ENCODE measurements at regions not wholly inside any gene's neighbourhood (a gene's known extent, or its start where the extent isn't known, plus 50 kb on each side); places are given as distances from the start of the nearest gene placed in this dataset.

DNA sequence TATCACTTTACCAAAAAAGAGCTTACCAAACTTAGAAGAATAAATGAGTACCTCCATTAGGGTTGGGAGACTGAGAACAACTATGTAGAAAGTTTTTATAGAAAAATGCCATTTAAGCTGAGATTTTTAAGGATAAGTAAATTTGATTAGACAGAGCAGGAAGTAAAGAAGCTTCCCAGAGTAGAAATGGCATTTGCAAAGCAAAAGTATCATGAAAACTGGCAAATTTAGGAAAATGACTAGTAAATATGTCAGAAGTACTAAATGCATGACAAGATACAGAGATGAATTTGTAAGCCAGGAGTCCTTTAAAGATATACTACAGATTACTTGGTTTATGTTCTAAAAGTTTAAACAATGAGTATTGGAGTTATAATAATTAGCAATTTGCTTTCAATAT is 2581.8 kb downstream of the PCDH9 start:
- intact Hi-C loops (cut with micrococcal nuclease; ENCODE audit: unreplicated experiment), result no loop called here
- ChIA-PET RAD21 (ENCODE audit: unreplicated experiment) (no interaction called here), SMC1A (ENCODE audit: uncharacterized antibody, unreplicated experiment) (interaction anchor here (0.8 kb wide), 1 partner anchor 34 kb away, joined by 3 read pairs; no protein-coding TSS in a partner anchor), POLR2A (no interaction called here), CTCF (no interaction called here)
- no peaks in the 10 kb centered on the region for H4K20me1 ChIP-seq (ENCODE audit: control insufficient read depth, insufficient read depth)
- in situ Hi-C loops (cut with MboI), result no loop called here
- DNase-seq (ENCODE audit: low read depth, low spot score) (no peak), FAIRE-seq (no peak), ATAC-seq (no peak)
- no peaks in the 10 kb centered on the region for H3K79me2 ChIP-seq (ENCODE audit: control insufficient read depth, insufficient read depth, low read length)
- H3K27ac ChIP-seq (ENCODE audit: control insufficient read depth, insufficient read depth), result no peak overlapping the region
- no peaks in the 10 kb centered on the region for H3K27me3 ChIP-seq (replicated peaks in 1 of 2; ENCODE audit: control insufficient read depth in 2 of 2, insufficient read depth in 2 of 2, low read length in 1 of 2)
- no peaks in the 10 kb centered on the region for H3K9me3 ChIP-seq (replicated peaks; ENCODE audit: control insufficient read depth, insufficient read depth, low read length)
- no peak overlapping the region for H3K4me3 ChIP-seq
- no peak overlapping the region for H3K4me2 ChIP-seq (ENCODE audit: control insufficient read depth, insufficient read depth)
- H3K36me3 ChIP-seq (ENCODE audit: control insufficient read depth in 2 of 2, insufficient read depth in 2 of 2, low read length in 1 of 2), result no peaks in the 10 kb centered on the region
- no peak overlapping the region for H2AFZ ChIP-seq (ENCODE audit: control insufficient read depth, low read depth, low read length)
- TF ChIP-seq STAT3 (IDR thresholded peaks at IDR 0.05; ENCODE audit: low read depth, low read length) (no peak), SUPT20H (IDR thresholded peaks at IDR 0.05; ENCODE audit: borderline replicate concordance, control insufficient read depth, low read depth, low read length) (no peak), TAF1 (IDR thresholded peaks at IDR 0.05; ENCODE audit: borderline replicate concordance, low read depth, low read length) (no peak), SREBF2 (IDR thresholded peaks at IDR 0.05; ENCODE audit: low read length) (no peak), RBBP5 (conservative IDR thresholded peaks at IDR 0.05) (no peak)
- no peak overlapping the region for H3K9ac ChIP-seq (ENCODE audit: control insufficient read depth, insufficient read depth, low read length)
- H3K4me1 ChIP-seq (ENCODE audit: control insufficient read depth, insufficient read depth, low read length), result no peaks in the 10 kb centered on the region
- BruUV-seq (replicated peaks), result no TSS peak

DNA sequence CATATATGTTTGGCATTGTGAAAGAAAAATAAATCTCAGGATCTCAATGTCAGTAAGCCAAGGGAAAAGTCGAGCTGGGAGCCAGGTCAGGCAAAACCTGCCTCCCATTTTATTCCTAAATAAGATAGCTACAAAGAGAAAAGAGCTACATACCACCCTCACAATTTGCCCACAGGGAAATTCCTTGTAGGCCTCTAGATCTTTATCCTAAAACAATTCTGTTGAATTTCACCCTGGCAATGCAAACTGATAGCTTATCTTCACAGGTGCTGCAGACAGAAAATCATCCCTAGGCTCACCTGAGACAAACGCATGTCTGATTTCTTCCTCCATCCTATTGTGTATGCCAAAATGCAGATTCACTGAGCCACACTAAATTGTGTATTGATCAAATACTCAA is 2587.1 kb downstream of the PCDH9 start:
- H3K9me3 ChIP-seq (replicated peaks; ENCODE audit: control insufficient read depth, insufficient read depth, low read length), result no peaks in the 10 kb centered on the region
- in situ Hi-C loops (cut with MboI) (no loop called here), intact Hi-C loops (cut with micrococcal nuclease; ENCODE audit: unreplicated experiment) (no loop called here)
- H3K4me3 ChIP-seq, result no peak overlapping the region
- ChIA-PET RAD21 (ENCODE audit: unreplicated experiment) (no interaction called here), CTCF (no interaction called here), SMC1A (ENCODE audit: uncharacterized antibody, unreplicated experiment) (interaction anchor here (1.0 kb wide), 1 partner anchor 953 kb away, joined by 4 read pairs; no protein-coding TSS in a partner anchor), POLR2A (no interaction called here)
- ATAC-seq (no peak), DNase-seq (ENCODE audit: low read depth, low spot score) (no peak), FAIRE-seq (no peak)
- no peaks in the 10 kb centered on the region for H3K79me2 ChIP-seq (ENCODE audit: control insufficient read depth, insufficient read depth, low read length)
- H3K9ac ChIP-seq (ENCODE audit: control insufficient read depth, insufficient read depth, low read length), result no peak overlapping the region
- no peaks in the 10 kb centered on the region for H4K20me1 ChIP-seq (ENCODE audit: control insufficient read depth, insufficient read depth)
- H3K36me3 ChIP-seq (ENCODE audit: control insufficient read depth in 2 of 2, insufficient read depth in 2 of 2, low read length in 1 of 2), result no peaks in the 10 kb centered on the region
- H3K27me3 ChIP-seq (replicated peaks in 1 of 2; ENCODE audit: control insufficient read depth in 2 of 2, insufficient read depth in 2 of 2, low read length in 1 of 2), result no peaks in the 10 kb centered on the region
- 0% methylated on average over 2 of the region's 2 CpGs for WGBS (ENCODE audit: insufficient coverage, insufficient replicate concordance, low lambda C conversion rate, missing lambda C conversion rate)
- TF ChIP-seq, protein P1, sequence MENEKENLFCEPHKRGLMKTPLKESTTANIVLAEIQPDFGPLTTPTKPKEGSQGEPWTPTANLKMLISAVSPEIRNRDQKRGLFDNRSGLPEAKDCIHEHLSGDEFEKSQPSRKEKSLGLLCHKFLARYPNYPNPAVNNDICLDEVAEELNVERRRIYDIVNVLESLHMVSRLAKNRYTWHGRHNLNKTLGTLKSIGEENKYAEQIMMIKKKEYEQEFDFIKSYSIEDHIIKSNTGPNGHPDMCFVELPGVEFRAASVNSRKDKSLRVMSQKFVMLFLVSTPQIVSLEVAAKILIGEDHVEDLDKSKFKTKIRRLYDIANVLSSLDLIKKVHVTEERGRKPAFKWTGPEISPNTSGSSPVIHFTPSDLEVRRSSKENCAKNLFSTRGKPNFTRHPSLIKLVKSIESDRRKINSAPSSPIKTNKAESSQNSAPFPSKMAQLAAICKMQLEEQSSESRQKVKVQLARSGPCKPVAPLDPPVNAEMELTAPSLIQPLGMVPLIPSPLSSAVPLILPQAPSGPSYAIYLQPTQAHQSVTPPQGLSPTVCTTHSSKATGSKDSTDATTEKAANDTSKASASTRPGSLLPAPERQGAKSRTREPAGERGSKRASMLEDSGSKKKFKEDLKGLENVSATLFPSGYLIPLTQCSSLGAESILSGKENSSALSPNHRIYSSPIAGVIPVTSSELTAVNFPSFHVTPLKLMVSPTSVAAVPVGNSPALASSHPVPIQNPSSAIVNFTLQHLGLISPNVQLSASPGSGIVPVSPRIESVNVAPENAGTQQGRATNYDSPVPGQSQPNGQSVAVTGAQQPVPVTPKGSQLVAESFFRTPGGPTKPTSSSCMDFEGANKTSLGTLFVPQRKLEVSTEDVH (IDR thresholded peaks at IDR 0.05; ENCODE audit: low read depth, partially characterized antibody), result no peak
- TF ChIP-seq, protein P2, sequence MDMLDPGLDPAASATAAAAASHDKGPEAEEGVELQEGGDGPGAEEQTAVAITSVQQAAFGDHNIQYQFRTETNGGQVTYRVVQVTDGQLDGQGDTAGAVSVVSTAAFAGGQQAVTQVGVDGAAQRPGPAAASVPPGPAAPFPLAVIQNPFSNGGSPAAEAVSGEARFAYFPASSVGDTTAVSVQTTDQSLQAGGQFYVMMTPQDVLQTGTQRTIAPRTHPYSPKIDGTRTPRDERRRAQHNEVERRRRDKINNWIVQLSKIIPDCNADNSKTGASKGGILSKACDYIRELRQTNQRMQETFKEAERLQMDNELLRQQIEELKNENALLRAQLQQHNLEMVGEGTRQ (IDR thresholded peaks at IDR 0.05; ENCODE audit: borderline replicate concordance, low read depth, low read length), result no peak
- TF ChIP-seq ATF7 (IDR thresholded peaks at IDR 0.05; ENCODE audit: low read depth) (no peak), TARDBP (IDR thresholded peaks at IDR 0.05; ENCODE audit: borderline replicate concordance) (no peak)
- no peak overlapping the region for H3K4me2 ChIP-seq (ENCODE audit: control insufficient read depth, insufficient read depth)
- no peaks in the 10 kb centered on the region for H3K4me1 ChIP-seq (ENCODE audit: control insufficient read depth, insufficient read depth, low read length)
- no TSS peak for BruUV-seq (replicated peaks)
- no peak overlapping the region for H2AFZ ChIP-seq (ENCODE audit: control insufficient read depth, low read depth, low read length)
- no peak overlapping the region for H3K27ac ChIP-seq (ENCODE audit: control insufficient read depth, insufficient read depth)
